DOHH2 (cell line): ENCODE measurements at regions not wholly inside any gene's neighbourhood (a gene's known extent, or its start where the extent isn't known, plus 50 kb on each side); places are given as distances from the start of the nearest gene placed in this dataset.

Experiments
- CTCF ChIP-seq: fragments of 200-600 bp; sonication (generic); IDR thresholded peaks from one replicate; pipeline ENCODE4 v1.5.1; 2014; ENCODE audit warnings: antibody characterized with exemption, mild to moderate bottlenecking, low read depth, low read length; ENCODE audit not compliant: poor library complexity, severe bottlenecking
- EZH2phosphoT487 ChIP-seq: fragments of 200-600 bp; sonication (generic); IDR thresholded peaks from 2 replicates; pipeline ENCODE4 v1.6.1; 2017; ENCODE audit warnings: borderline replicate concordance, mild to moderate bottlenecking, antibody characterized with exemption, low read length, moderate library complexity, mixed read lengths

GRCh38 chr15:94061041-94061440 lies 170.3 kb upstream of the MCTP2 start:
- TF ChIP-seq CTCF = no peak
- no peak for TF ChIP-seq EZH2phosphoT487
